SK-N-SH (cell line): ENCODE measurements at regions not wholly inside any gene's neighbourhood (a gene's known extent, or its start where the extent isn't known, plus 50 kb on each side); places are given as distances from the start of the nearest gene placed in this dataset.

Experiments
- CTCF ChIA-PET: fragments of 300-600, 350-600 bp; formaldehyde crosslinking; extraction: SDS; loops from one replicate; lab custom pipeline; 2021; lab: Yijun Ruan, JAX
- POLR2A ChIA-PET: fragments of 350-600 bp; sonication (Branson Sonifier 250); formaldehyde crosslinking; extraction: SDS; loops from one replicate; lab custom pipeline; 2020; ENCODE audit warnings: antibody characterized with exemption, inconsistent platforms; lab: Yijun Ruan, JAX
- DNase-seq: peaks from one replicate; pipeline ENCODE4 v3.0.0; 2012
- H2AFZ ChIP-seq: fragments of 200-600 bp; sonication (generic); 2 replicates; pipeline ENCODE4 v1.8.1; 2016; ENCODE audit warnings: antibody characterized with exemption, mild to moderate bottlenecking, low read depth
- H3F3A ChIP-seq: fragments of 200-600 bp; sonication (generic); replicated peaks from 2 replicates; pipeline ENCODE3; 2016; ENCODE audit warnings: antibody characterized with exemption, mild to moderate bottlenecking; ENCODE audit not compliant: insufficient read depth
- H3K27ac ChIP-seq, 2 experiments: fragments of 200-500 bp in 1 of 2; fragments of 200-600 bp in 1 of 2; sonication (Bioruptor generic) in 1 of 2; sonication (generic), shearing (Covaris generic) in 1 of 2; 2 replicates each; pipeline versions ENCODE4 v1.5.1 to v1.6.1; 2014 to 2016; ENCODE audit warnings: low read depth in 2 of 2, inconsistent platforms in 1 of 2, low read length in 1 of 2, mild to moderate bottlenecking in 1 of 2, mixed read lengths in 1 of 2
- H3K27me3 ChIP-seq: fragments of 200-600 bp; sonication (generic), shearing (Covaris generic); 2 replicates; pipeline ENCODE4 v1.6.1; 2016; ENCODE audit warnings: mixed run types; ENCODE audit not compliant: insufficient read depth
- H3K36me3 ChIP-seq, 2 experiments: fragments of 200-500 bp in 1 of 2; fragments of 200-600 bp in 1 of 2; sonication (Bioruptor generic) in 1 of 2; sonication (generic) in 1 of 2; replicated peaks in 1 of 2; 2 replicates each; pipeline versions ENCODE3 to v1.5.1; 2014 to 2016; ENCODE audit warnings: low read length in 1 of 2, mild to moderate bottlenecking in 1 of 2; ENCODE audit not compliant: insufficient read depth in 2 of 2, control insufficient read depth in 1 of 2
- H3K4me1 ChIP-seq, 2 experiments: fragments of 200-500 bp in 1 of 2; fragments of 200-600 bp in 1 of 2; sonication (Bioruptor generic) in 1 of 2; sonication (generic), shearing (Covaris generic) in 1 of 2; 2 replicates each; pipeline versions ENCODE4 v1.5.1 to v1.6.1; 2014 to 2016; ENCODE audit warnings: low read depth in 1 of 2, low read length in 1 of 2, mixed run types in 1 of 2; ENCODE audit not compliant: insufficient read depth in 2 of 2, control insufficient read depth in 1 of 2
- H3K4me2 ChIP-seq: fragments of 200-600 bp; sonication (generic), shearing (Covaris generic); 2 replicates; pipeline ENCODE4 v1.6.1; 2017; ENCODE audit warnings: mixed run types
- H3K4me3 ChIP-seq, 2 experiments: fragments of 200-500 bp in 1 of 2; fragments of 200-600 bp in 1 of 2; sonication (Bioruptor generic) in 1 of 2; sonication (generic), shearing (Covaris generic) in 1 of 2; 2 replicates each; pipeline versions ENCODE4 v1.5.1 to v1.8.1; 2014 to 2016; ENCODE audit warnings: low read depth in 2 of 2, inconsistent platforms in 1 of 2, low read length in 1 of 2, mild to moderate bottlenecking in 1 of 2, mixed read lengths in 1 of 2, moderate library complexity in 1 of 2
- H3K79me2 ChIP-seq: fragments of 200-600 bp; sonication (generic); 2 replicates; pipeline ENCODE4 v1.8.1; 2017; ENCODE audit warnings: mild to moderate bottlenecking; ENCODE audit not compliant: insufficient read depth
- H3K9ac ChIP-seq: fragments of 200-600 bp; sonication (generic); 2 replicates; pipeline ENCODE4 v1.6.1; 2017; ENCODE audit warnings: mixed run types
- H3K9me2 ChIP-seq: fragments of 200-600 bp; sonication (generic); 2 replicates; pipeline ENCODE4 v1.6.1; 2017; ENCODE audit warnings: mixed run types
- H3K9me3 ChIP-seq: fragments of 200-600 bp; sonication (generic); 2 replicates; pipeline ENCODE4 v1.6.1; 2017; ENCODE audit warnings: mixed run types, mild to moderate bottlenecking, moderate library complexity
- H4K20me1 ChIP-seq: fragments of 200-600 bp; sonication (generic); 2 replicates; pipeline ENCODE4 v1.6.1; 2017; ENCODE audit warnings: mild to moderate bottlenecking, mixed run types; ENCODE audit not compliant: insufficient read depth
- ELF1 ChIP-seq: IDR thresholded peaks from 2 replicates; pipeline ENCODE4 v1.4.0; 2012
- EZH2phosphoT487 ChIP-seq: fragments of 200-600 bp; sonication (generic); IDR thresholded peaks from 2 replicates; pipeline ENCODE4 v1.6.1; 2017; ENCODE audit warnings: low read depth, mixed run types, mild to moderate bottlenecking, antibody characterized with exemption, moderate library complexity, borderline replicate concordance
- FOSL2 ChIP-seq: IDR thresholded peaks from 2 replicates; pipeline ENCODE4 v1.4.0; 2012; ENCODE audit warnings: low read depth, mild to moderate bottlenecking, moderate library complexity, borderline replicate concordance
- FOXJ3 ChIP-seq: sonication (generic); formaldehyde crosslinking; IDR thresholded peaks from 2 replicates; pipeline ENCODE4 v1.5.1; 2020; ENCODE audit warnings: mild to moderate bottlenecking, missing genetic modification reagents
- FOXM1 ChIP-seq: IDR thresholded peaks from 2 replicates; pipeline ENCODE4 v1.4.0; 2012; ENCODE audit warnings: low read depth, mild to moderate bottlenecking
- GATA2 ChIP-seq: sonication (generic); formaldehyde crosslinking; IDR thresholded peaks from 2 replicates; pipeline ENCODE4 v1.5.0; 2020; ENCODE audit warnings: mild to moderate bottlenecking, missing genetic modification reagents
- MEF2A ChIP-seq: IDR thresholded peaks from 2 replicates; pipeline ENCODE4 v1.4.0; 2012; ENCODE audit warnings: low read depth, borderline replicate concordance
- NRF1 ChIP-seq: IDR thresholded peaks from 2 replicates; pipeline ENCODE4 v1.6.1; 2012; ENCODE audit warnings: low read depth, mild to moderate bottlenecking, low read length
- POLR2AphosphoS5 ChIP-seq: IDR thresholded peaks from 2 replicates; pipeline ENCODE4 v1.6.1; 2012; ENCODE audit warnings: low read depth, low read length
- RAD21 ChIP-seq: IDR thresholded peaks from 2 replicates; pipeline ENCODE4 v1.6.1; 2012; ENCODE audit warnings: mild to moderate bottlenecking, low read length
- RCOR1 ChIP-seq: fragments of 150-350 bp; IDR thresholded peaks from 2 replicates; pipeline ENCODE4 v1.6.1; 2017; ENCODE audit warnings: antibody characterized with exemption, low read length
- RFX5 ChIP-seq: IDR thresholded peaks from 2 replicates; pipeline ENCODE4 v1.6.1; 2012; ENCODE audit warnings: mild to moderate bottlenecking, improper control_type of control experiment, low read length
- RXRA ChIP-seq: IDR thresholded peaks from 2 replicates; pipeline ENCODE4 v1.4.0; 2012; ENCODE audit warnings: low read depth, mild to moderate bottlenecking, borderline replicate concordance
- SIN3A ChIP-seq: IDR thresholded peaks from 2 replicates; pipeline ENCODE4 v1.6.1; 2012; ENCODE audit warnings: low read depth, mild to moderate bottlenecking, low read length, moderate library complexity, borderline replicate concordance
- TCF12 ChIP-seq: IDR thresholded peaks from 2 replicates; pipeline ENCODE4 v1.4.0; 2012
- TEAD4 ChIP-seq: IDR thresholded peaks from 2 replicates; pipeline ENCODE4 v1.4.0; 2012; ENCODE audit warnings: mild to moderate bottlenecking, borderline replicate concordance; ENCODE audit not compliant: insufficient read depth
- WGBS: methylation state at CpG from one replicate; pipeline ENCODE4 v1.1.6; 2017; ENCODE audit warnings: low lambda C conversion rate; 5-methylcytosine and 5-hydroxymethylcytosine counted together
- TF ChIP-seq, protein P1 (sequence below): IDR thresholded peaks from 2 replicates; pipeline ENCODE4 v1.4.0; 2012; ENCODE audit warnings: low read depth, borderline replicate concordance
- TF ChIP-seq, protein P2 (sequence below): fragments of 200-600 bp; sonication (generic); IDR thresholded peaks from 2 replicates; pipeline ENCODE4 v1.6.1; 2017; ENCODE audit warnings: antibody characterized with exemption, mild to moderate bottlenecking, moderate library complexity
- TF ChIP-seq, protein P3 (sequence below): IDR thresholded peaks from 2 replicates; pipeline ENCODE4; 2012
- TF ChIP-seq, protein P4 (sequence below): fragments of 150-350 bp; IDR thresholded peaks from 2 replicates; pipeline ENCODE4 v1.6.1; 2017; ENCODE audit warnings: antibody characterized with exemption, low read length, low read depth, borderline replicate concordance
- TF ChIP-seq, protein P5 (sequence below): IDR thresholded peaks from 2 replicates; pipeline ENCODE4 v1.4.0; 2012; ENCODE audit warnings: low read depth

DNA sequence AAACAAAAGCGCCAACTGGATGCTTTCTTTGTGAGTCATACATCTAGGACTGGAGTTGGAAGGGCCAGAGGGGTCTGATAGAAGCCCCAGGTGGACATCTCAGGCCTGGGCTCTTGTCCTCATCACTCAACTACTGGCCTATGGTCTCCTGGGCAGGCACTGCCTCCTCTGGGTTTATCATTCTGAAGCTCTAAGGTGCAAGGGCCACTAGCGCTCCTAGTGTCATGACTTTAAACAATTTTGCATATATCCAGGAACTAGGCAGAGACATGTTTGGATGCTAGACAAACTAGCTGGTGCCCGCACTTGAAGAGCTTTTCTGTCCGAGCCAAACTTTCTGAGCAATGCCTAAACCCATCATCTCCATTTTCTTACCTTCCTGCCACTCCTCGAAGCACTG, 72.3 kb downstream of the CD164 start:
- ChIA-PET CTCF (interaction anchor here (0.9 to 1.2 kb wide), 2 partner anchors 14 to 22 kb away, joined by 3 to 4 read pairs; no protein-coding TSS in a partner anchor), POLR2A (no interaction called here)
- 67% methylated on average over 5 of the region's 5 CpGs for WGBS

DNA sequence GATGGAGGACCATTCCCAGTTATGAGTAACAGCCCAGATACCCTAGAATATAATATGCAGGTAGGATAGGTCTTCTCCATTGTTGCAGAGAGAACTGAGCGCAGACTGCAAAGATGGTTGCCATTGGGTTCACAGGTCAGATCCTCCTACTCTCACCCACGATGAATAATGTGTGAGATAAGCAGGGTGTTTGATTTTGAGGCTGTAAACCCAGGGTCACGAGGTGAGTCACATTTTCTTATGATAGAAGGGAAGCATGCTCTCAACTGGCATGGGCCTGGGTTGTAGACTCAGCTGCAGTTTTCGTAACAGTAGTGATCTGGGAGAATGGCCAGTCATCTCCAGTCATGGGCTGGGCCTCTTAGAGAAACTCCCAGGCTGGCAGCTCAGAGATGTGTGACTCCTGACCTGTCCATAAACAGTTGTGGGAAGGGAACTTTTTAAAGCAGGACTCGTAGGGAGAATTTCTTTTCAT, 74.2 kb downstream of the CD164 start:
- no peaks in the 10 kb centered on the region for H3K27me3 ChIP-seq
- no peak overlapping the region for H3K4me3 ChIP-seq
- H3K27ac ChIP-seq: no peak overlapping the region
- H3K4me1 ChIP-seq: peaks cover 0 to 11% of the 10 kb centered on the region in 2 experiments; a peak in 1 of 4 replicates
- no peak for DNase-seq
- H3K36me3 ChIP-seq: no peaks in the 10 kb centered on the region
- H3K4me2 ChIP-seq: no peak overlapping the region
- H2AFZ ChIP-seq: no peak overlapping the region
- POLR2A ChIA-PET: no interaction called here
- no peak for TF ChIP-seq NRF1
- TF ChIP-seq, protein P1, sequence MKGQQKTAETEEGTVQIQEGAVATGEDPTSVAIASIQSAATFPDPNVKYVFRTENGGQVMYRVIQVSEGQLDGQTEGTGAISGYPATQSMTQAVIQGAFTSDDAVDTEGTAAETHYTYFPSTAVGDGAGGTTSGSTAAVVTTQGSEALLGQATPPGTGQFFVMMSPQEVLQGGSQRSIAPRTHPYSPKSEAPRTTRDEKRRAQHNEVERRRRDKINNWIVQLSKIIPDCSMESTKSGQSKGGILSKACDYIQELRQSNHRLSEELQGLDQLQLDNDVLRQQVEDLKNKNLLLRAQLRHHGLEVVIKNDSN: no peak
- no peak for TF ChIP-seq RXRA
- no peak for TF ChIP-seq FOXJ3 (CRISPR knock-in tag)
- no peak for TF ChIP-seq RFX5
- no peak for TF ChIP-seq RCOR1
- TF ChIP-seq, protein P2, sequence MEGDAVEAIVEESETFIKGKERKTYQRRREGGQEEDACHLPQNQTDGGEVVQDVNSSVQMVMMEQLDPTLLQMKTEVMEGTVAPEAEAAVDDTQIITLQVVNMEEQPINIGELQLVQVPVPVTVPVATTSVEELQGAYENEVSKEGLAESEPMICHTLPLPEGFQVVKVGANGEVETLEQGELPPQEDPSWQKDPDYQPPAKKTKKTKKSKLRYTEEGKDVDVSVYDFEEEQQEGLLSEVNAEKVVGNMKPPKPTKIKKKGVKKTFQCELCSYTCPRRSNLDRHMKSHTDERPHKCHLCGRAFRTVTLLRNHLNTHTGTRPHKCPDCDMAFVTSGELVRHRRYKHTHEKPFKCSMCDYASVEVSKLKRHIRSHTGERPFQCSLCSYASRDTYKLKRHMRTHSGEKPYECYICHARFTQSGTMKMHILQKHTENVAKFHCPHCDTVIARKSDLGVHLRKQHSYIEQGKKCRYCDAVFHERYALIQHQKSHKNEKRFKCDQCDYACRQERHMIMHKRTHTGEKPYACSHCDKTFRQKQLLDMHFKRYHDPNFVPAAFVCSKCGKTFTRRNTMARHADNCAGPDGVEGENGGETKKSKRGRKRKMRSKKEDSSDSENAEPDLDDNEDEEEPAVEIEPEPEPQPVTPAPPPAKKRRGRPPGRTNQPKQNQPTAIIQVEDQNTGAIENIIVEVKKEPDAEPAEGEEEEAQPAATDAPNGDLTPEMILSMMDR: no peak
- no peak for TF ChIP-seq RAD21
- TF ChIP-seq TCF12: no peak
- no peak for TF ChIP-seq ELF1
- no peak for TF ChIP-seq GATA2 (CRISPR knock-in tag)
- TF ChIP-seq FOSL2: no peak
- TF ChIP-seq SIN3A: no peak
- 60% methylated on average over 5 of the region's 5 CpGs for WGBS
- no peaks in the 10 kb centered on the region for H3K9me3 ChIP-seq
- H3K79me2 ChIP-seq: no peaks in the 10 kb centered on the region
- no peaks in the 10 kb centered on the region for H4K20me1 ChIP-seq
- no peak overlapping the region for H3K9ac ChIP-seq
- H3F3A ChIP-seq: no peaks in the 10 kb centered on the region
- no peaks in the 10 kb centered on the region for H3K9me2 ChIP-seq
- CTCF ChIA-PET: no interaction called here

More for the DNA sequence above, 72.3 kb downstream of the CD164 start:
- H3K36me3 ChIP-seq: no peaks in the 10 kb centered on the region
- H3K4me3 ChIP-seq: no peak overlapping the region
- H4K20me1 ChIP-seq: no peaks in the 10 kb centered on the region
- no peaks in the 10 kb centered on the region for H3K79me2 ChIP-seq
- no peaks in the 10 kb centered on the region for H3F3A ChIP-seq
- no peaks in the 10 kb centered on the region for H3K9me2 ChIP-seq
- H3K4me2 ChIP-seq: no peak overlapping the region
- no peak overlapping the region for H3K9ac ChIP-seq
- TF ChIP-seq RAD21 (no peak), RCOR1 (no peak), NRF1 (no peak), FOXM1 (no peak), EZH2phosphoT487 (no peak), FOSL2 (no peak), FOXJ3 (CRISPR knock-in tag) (no peak), POLR2AphosphoS5 (no peak), MEF2A (no peak), TEAD4 (no peak)
- TF ChIP-seq, protein P3, sequence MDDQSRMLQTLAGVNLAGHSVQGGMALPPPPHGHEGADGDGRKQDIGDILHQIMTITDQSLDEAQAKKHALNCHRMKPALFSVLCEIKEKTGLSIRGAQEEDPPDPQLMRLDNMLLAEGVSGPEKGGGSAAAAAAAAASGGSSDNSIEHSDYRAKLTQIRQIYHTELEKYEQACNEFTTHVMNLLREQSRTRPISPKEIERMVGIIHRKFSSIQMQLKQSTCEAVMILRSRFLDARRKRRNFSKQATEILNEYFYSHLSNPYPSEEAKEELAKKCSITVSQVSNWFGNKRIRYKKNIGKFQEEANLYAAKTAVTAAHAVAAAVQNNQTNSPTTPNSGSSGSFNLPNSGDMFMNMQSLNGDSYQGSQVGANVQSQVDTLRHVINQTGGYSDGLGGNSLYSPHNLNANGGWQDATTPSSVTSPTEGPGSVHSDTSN: no peak
- TF ChIP-seq, protein P4, sequence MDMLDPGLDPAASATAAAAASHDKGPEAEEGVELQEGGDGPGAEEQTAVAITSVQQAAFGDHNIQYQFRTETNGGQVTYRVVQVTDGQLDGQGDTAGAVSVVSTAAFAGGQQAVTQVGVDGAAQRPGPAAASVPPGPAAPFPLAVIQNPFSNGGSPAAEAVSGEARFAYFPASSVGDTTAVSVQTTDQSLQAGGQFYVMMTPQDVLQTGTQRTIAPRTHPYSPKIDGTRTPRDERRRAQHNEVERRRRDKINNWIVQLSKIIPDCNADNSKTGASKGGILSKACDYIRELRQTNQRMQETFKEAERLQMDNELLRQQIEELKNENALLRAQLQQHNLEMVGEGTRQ: no peak
- TF ChIP-seq, protein P5, sequence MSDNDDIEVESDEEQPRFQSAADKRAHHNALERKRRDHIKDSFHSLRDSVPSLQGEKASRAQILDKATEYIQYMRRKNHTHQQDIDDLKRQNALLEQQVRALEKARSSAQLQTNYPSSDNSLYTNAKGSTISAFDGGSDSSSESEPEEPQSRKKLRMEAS: no peak
- H2AFZ ChIP-seq: no peak overlapping the region
- no peak for DNase-seq
- H3K4me1 ChIP-seq: no peaks in the 10 kb centered on the region
- no peaks in the 10 kb centered on the region for H3K9me3 ChIP-seq
- H3K27ac ChIP-seq: no peak overlapping the region
- no peaks in the 10 kb centered on the region for H3K27me3 ChIP-seq
